ENCODE measurements at regions not wholly inside any gene's neighbourhood (a gene's known extent, or its start where the extent isn't known, plus 50 kb on each side); places are given as distances from the start of the nearest gene placed in this dataset.

DNA sequence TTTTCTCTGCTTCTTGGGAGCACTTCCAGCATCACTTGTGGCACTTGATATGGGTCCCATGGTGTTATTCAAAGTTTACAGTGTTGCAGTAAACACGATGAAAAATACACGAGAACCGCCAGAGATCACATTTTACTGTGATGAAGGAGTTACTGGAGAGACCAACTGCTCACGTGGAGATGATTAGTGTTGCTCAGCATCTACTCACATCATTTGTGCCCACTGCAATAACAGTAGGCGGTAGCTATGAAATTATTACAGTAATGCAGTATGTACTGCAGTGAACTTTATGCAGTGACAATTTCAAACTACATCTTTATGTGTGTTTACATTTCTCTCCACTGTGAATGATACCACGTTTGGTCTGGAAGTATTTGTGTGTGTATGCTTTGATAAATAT, 93.5 kb downstream of the SLC4A3 start:
- H3K27ac ChIP-seq (replicated peaks): no peak overlapping the region
- H3K9me3 ChIP-seq (replicated peaks): no peaks in the 10 kb centered on the region
- no peak overlapping the region for H3K4me3 ChIP-seq
- peaks cover 30% of the 10 kb centered on the region for H3K4me1 ChIP-seq
- no peak for DNase-seq
- TF ChIP-seq, protein P1, sequence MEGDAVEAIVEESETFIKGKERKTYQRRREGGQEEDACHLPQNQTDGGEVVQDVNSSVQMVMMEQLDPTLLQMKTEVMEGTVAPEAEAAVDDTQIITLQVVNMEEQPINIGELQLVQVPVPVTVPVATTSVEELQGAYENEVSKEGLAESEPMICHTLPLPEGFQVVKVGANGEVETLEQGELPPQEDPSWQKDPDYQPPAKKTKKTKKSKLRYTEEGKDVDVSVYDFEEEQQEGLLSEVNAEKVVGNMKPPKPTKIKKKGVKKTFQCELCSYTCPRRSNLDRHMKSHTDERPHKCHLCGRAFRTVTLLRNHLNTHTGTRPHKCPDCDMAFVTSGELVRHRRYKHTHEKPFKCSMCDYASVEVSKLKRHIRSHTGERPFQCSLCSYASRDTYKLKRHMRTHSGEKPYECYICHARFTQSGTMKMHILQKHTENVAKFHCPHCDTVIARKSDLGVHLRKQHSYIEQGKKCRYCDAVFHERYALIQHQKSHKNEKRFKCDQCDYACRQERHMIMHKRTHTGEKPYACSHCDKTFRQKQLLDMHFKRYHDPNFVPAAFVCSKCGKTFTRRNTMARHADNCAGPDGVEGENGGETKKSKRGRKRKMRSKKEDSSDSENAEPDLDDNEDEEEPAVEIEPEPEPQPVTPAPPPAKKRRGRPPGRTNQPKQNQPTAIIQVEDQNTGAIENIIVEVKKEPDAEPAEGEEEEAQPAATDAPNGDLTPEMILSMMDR (IDR thresholded peaks at IDR 0.05; ENCODE audit: borderline replicate concordance): no peak
- H3K36me3 ChIP-seq: no peaks in the 10 kb centered on the region
- H3K27me3 ChIP-seq (ENCODE audit: low read depth): no peaks in the 10 kb centered on the region
- intact Hi-C loops (cut with micrococcal nuclease): no loop called here

DNA sequence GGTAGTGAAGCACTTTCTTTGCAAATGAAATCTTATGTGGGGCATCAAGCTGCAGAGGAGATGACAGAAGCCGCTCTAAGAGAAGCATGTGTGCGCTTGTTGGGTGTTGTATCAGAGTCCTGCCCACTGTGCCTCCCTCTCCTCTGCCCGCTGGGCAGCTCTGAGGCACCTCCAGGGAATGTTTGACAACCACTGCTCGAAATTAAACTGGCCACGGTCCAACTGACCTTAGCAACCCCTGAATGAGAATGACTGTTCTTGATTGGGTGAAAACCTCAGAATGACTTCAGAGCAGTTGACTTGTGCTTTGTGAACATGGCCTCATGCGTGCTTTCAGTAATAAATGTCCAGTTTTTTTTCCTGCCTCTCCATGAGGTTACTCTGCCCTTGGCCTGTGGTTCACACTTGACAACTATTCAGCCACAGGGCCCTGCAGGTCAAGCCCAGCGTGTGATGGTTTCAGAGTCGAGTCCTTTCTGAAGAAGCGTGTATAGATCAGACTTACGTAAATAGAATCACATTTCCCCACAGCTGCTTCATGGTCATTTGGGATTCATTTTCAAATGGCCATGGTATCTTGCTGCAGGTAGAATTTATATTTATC, 94.9 kb downstream of the SLC4A3 start:
- peak overlapping the region; percentile 12 for H3K27ac ChIP-seq (replicated peaks)
- intact Hi-C loops (cut with micrococcal nuclease): no loop called here
- TF ChIP-seq, protein P1 (IDR thresholded peaks at IDR 0.05; ENCODE audit: borderline replicate concordance): no peak
- no peaks in the 10 kb centered on the region for H3K27me3 ChIP-seq (ENCODE audit: low read depth)
- no peak overlapping the region for H3K4me3 ChIP-seq
- H3K4me1 ChIP-seq: peaks cover 30% of the 10 kb centered on the region
- no peak for DNase-seq
- no peaks in the 10 kb centered on the region for H3K9me3 ChIP-seq (replicated peaks)
- H3K36me3 ChIP-seq: no peaks in the 10 kb centered on the region

DNA sequence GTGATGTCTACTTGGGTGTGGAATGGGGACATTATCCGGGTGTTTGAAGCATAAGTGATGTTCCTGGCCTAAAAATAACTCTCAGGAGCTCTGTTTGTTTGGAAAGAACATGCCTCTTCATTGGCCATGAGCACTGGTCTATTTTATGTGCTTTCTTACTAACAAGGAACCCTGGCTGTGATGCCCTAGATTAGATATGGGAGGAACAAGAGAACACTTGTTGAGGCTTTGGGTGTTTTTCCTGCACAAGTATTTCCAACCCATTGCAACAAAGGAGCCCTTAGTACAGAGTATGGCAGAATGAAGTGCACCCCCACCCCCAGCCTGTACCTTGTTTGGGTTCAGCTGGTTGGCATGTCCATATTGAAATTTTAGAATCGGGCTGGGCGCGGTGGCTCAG, 95.9 kb downstream of the SLC4A3 start:
- H3K27me3 ChIP-seq (ENCODE audit: low read depth): no peaks in the 10 kb centered on the region
- H3K36me3 ChIP-seq: no peaks in the 10 kb centered on the region
- intact Hi-C loops (cut with micrococcal nuclease): no loop called here
- no peaks in the 10 kb centered on the region for H3K9me3 ChIP-seq (replicated peaks)
- no peak overlapping the region for H3K4me3 ChIP-seq
- TF ChIP-seq, protein P1 (IDR thresholded peaks at IDR 0.05; ENCODE audit: borderline replicate concordance): no peak
- no peak overlapping the region for H3K27ac ChIP-seq (replicated peaks)
- H3K4me1 ChIP-seq: peaks cover 30% of the 10 kb centered on the region
- DNase-seq: no peak

DNA sequence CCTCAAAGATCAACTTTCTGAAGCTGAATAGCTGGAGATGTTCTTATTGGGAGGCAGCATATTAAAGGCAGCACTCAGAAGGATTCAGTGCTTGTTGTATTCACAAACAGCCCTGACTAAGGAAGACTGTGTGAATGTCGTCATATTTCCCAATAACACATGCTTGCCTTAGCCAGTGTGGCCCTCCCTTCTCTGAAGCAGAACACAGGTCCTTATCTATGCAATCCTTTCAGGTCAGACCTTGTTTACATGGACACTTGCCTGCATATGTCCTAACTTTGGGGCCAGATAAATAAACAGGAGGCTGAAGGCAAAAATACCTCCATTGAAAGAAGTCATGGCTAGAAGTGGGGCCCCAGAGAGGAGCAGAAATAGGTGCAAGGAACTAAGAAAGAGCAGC, 97.2 kb downstream of the SLC4A3 start:
- intact Hi-C loops (cut with micrococcal nuclease): no loop called here

DNA sequence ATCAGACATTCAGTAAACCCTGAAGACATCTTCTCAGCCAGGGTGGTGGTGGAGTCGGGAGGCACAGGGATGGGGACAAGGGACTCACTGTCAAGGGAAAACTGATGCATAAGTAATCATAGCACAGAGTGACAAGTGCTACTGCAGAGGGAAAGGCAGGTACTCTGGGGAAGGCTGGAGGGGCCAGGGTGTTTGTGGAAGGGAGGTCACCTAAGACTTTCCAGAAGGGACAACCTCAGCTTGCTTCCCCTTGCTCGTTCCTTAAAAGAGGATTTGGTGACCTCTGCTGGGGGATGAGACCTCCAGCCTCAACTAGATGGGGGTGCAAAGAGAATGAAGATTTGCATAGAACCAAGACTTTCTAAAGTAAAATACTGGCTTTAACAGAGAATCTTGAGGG, 99.5 kb downstream of the SLC4A3 start:
- H3K4me1 ChIP-seq: peaks cover 25% of the 10 kb centered on the region
- DNase-seq: no peak
- no peak overlapping the region for H3K4me3 ChIP-seq
- TF ChIP-seq, protein P1 (IDR thresholded peaks at IDR 0.05; ENCODE audit: borderline replicate concordance): peak; percentile 48
- intact Hi-C loops (cut with micrococcal nuclease): no loop called here
- H3K36me3 ChIP-seq: no peaks in the 10 kb centered on the region
- no peaks in the 10 kb centered on the region for H3K27me3 ChIP-seq (ENCODE audit: low read depth)
- H3K9me3 ChIP-seq (replicated peaks): no peaks in the 10 kb centered on the region
- H3K27ac ChIP-seq (replicated peaks): no peak overlapping the region

More for the DNA sequence above, 97.2 kb downstream of the SLC4A3 start:
- Histone ChIP-seq H3K36me3 (no peaks in the 10 kb centered on the region), H3K4me3 (no peak overlapping the region), H3K4me1 (peaks cover 25% of the 10 kb centered on the region), H3K27ac (replicated peaks) (peak overlapping the region; percentile 3), H3K27me3 (ENCODE audit: low read depth) (no peaks in the 10 kb centered on the region), H3K9me3 (replicated peaks) (no peaks in the 10 kb centered on the region)
- DNase-seq: no peak
- TF ChIP-seq, protein P1 (IDR thresholded peaks at IDR 0.05; ENCODE audit: borderline replicate concordance): no peak
